Fibroblast of lung (primary cell): ENCODE measurements at regions not wholly inside any gene's neighbourhood (a gene's known extent, or its start where the extent isn't known, plus 50 kb on each side); places are given as distances from the start of the nearest gene placed in this dataset.
"Not testable (repeated sequence)": the region's sequence is repeated elsewhere in the genome, so short reads cannot be mapped to it uniquely, and the experiment has no call there.

Experiments used
- DNase-seq, 2 donors: peaks; one replicate each; pipeline versions ENCODE4 v3.0.0 to v3.0.0-alpha.2; 2010; ENCODE audit warnings: low read depth in 2 of 2
- H2AFZ ChIP-seq: 2 replicates; pipeline ENCODE4 v1.5.1; 2012; ENCODE audit warnings: low read length, control low read depth, inconsistent platforms
- H3K27ac ChIP-seq: 2 replicates; pipeline ENCODE4 v1.5.1; 2011; ENCODE audit warnings: low read length, control low read depth; ENCODE audit not compliant: insufficient read depth
- H3K27me3 ChIP-seq: 2 replicates; pipeline ENCODE4 v1.5.1; 2011; ENCODE audit warnings: mild to moderate bottlenecking, low read length; ENCODE audit not compliant: control insufficient read depth, insufficient read depth
- H3K36me3 ChIP-seq: 2 replicates; pipeline ENCODE4 v1.5.1; 2011; ENCODE audit warnings: low read length; ENCODE audit not compliant: control insufficient read depth, insufficient read depth
- H3K4me1 ChIP-seq: 2 replicates; pipeline ENCODE4 v1.5.1; 2011; ENCODE audit warnings: low read length; ENCODE audit not compliant: control insufficient read depth, insufficient read depth; ENCODE audit errors: extremely low read depth
- H3K4me2 ChIP-seq: 2 replicates; pipeline ENCODE4 v1.5.1; 2011; ENCODE audit warnings: low read length, control low read depth; ENCODE audit not compliant: insufficient read depth; ENCODE audit errors: extremely low read depth
- H3K4me3 ChIP-seq, 4 experiments: fragments of 200-600 bp in 1 of 4; sonication (generic) in 1 of 4; replicated peaks in 1 of 4; 2 replicates each; pipeline ENCODE4 v1.5.1; 2011 to 2016; ENCODE audit warnings: low read length in 4 of 4, low read depth in 3 of 4, mild to moderate bottlenecking in 3 of 4, control low read depth in 2 of 4, inconsistent platforms in 1 of 4, mixed read lengths in 1 of 4; ENCODE audit not compliant: insufficient read depth in 1 of 4; ENCODE audit errors: control extremely low read depth in 1 of 4
- H3K79me2 ChIP-seq: 2 replicates; pipeline ENCODE4 v1.5.1; 2012; ENCODE audit warnings: mild to moderate bottlenecking, low read length, inconsistent platforms; ENCODE audit not compliant: control insufficient read depth, insufficient read depth
- H3K9ac ChIP-seq: 2 replicates; pipeline ENCODE4 v1.5.1; 2011; ENCODE audit warnings: mild to moderate bottlenecking, low read length, control low read depth; ENCODE audit not compliant: insufficient read depth
- H3K9me3 ChIP-seq: 2 replicates; pipeline ENCODE4 v1.5.1; 2012; ENCODE audit warnings: low read depth, low read length; ENCODE audit not compliant: control insufficient read depth, insufficient read depth
- H4K20me1 ChIP-seq: 2 replicates; pipeline ENCODE4 v1.5.1; 2011; ENCODE audit warnings: low read length; ENCODE audit not compliant: control insufficient read depth, insufficient read depth; ENCODE audit errors: extremely low read depth
- EZH2 ChIP-seq: IDR thresholded peaks from 2 replicates; pipeline ENCODE4 v1.5.1; 2012; ENCODE audit warnings: low read length, control low read depth, mild to moderate bottlenecking; ENCODE audit errors: missing control alignments
- TF ChIP-seq, protein P1 (sequence below), 2 donors: IDR thresholded peaks in 1 of 2; conservative IDR thresholded peaks in 1 of 2; 1 replicate in 1 of 2; 2 replicates in 1 of 2; pipeline ENCODE4 v1.5.1; 2011 to 2012; ENCODE audit warnings: low read length in 2 of 2, control low read depth in 1 of 2, inconsistent platforms in 1 of 2, low read depth in 1 of 2, mild to moderate bottlenecking in 1 of 2

DNA sequence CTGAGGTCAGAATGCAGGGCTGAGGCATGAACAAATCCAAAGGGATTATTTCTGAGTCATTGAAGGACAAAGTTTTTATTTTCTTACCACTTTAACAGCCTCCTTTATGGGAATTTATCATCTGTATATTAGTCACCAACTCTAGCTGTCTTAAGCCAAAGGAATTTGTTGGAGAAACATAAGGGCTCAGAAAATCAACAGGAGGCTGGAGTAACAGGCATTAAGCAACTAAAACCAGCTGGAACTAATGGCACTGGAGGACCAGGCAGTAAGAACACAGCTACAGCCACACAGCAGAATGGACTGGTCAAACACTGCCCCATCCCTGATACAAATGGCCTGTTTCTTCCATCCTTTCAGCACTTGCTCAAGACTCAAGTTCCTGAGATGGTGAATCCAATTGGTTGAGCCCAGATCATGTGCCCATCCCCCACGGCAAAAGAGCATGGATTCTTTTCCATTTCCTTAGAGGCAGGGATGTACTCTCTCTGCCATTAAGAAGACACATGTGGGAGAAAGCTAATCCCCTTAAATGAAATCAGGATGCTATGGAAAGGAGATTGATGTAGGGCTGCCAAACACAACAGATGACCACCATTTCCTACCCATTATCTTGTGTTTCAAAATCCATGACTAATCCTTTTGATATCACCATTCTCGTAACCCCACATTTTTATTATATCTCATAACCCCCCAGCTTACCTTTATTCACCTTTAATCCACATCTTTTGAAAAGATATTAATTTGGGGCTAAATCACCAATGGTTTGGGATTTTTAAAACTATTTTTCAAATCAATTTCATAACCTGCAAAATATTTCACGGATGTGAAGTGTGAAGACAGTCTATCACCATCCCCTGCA lies 157.0 kb upstream of the FNDC3A start:
- no peaks in the 10 kb centered on the region for H3K9me3 ChIP-seq
- no peak overlapping the region for H3K4me3 ChIP-seq
- no peak overlapping the region for H3K9ac ChIP-seq
- no peaks in the 10 kb centered on the region for H3K27me3 ChIP-seq
- no peaks in the 10 kb centered on the region for H3K36me3 ChIP-seq
- peak overlapping the region; percentile 1 for H3K27ac ChIP-seq
- TF ChIP-seq, protein P1, sequence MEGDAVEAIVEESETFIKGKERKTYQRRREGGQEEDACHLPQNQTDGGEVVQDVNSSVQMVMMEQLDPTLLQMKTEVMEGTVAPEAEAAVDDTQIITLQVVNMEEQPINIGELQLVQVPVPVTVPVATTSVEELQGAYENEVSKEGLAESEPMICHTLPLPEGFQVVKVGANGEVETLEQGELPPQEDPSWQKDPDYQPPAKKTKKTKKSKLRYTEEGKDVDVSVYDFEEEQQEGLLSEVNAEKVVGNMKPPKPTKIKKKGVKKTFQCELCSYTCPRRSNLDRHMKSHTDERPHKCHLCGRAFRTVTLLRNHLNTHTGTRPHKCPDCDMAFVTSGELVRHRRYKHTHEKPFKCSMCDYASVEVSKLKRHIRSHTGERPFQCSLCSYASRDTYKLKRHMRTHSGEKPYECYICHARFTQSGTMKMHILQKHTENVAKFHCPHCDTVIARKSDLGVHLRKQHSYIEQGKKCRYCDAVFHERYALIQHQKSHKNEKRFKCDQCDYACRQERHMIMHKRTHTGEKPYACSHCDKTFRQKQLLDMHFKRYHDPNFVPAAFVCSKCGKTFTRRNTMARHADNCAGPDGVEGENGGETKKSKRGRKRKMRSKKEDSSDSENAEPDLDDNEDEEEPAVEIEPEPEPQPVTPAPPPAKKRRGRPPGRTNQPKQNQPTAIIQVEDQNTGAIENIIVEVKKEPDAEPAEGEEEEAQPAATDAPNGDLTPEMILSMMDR (conservative IDR thresholded peaks at IDR 0.05 in 1 of 2, IDR thresholded peaks at IDR 0.05 in 1 of 2; ENCODE audit: low read depth in 1 of 2, low read length in 2 of 2), result no peak
- no peak for TF ChIP-seq EZH2
- H3K79me2 ChIP-seq, result no peaks in the 10 kb centered on the region
- H3K4me2 ChIP-seq, result peak overlapping the region; percentile 15
- peaks cover 14% of the 10 kb centered on the region for H3K4me1 ChIP-seq
- DNase-seq, result peak; percentile 97 to 98
- no peak overlapping the region for H2AFZ ChIP-seq
- no peaks in the 10 kb centered on the region for H4K20me1 ChIP-seq

DNA sequence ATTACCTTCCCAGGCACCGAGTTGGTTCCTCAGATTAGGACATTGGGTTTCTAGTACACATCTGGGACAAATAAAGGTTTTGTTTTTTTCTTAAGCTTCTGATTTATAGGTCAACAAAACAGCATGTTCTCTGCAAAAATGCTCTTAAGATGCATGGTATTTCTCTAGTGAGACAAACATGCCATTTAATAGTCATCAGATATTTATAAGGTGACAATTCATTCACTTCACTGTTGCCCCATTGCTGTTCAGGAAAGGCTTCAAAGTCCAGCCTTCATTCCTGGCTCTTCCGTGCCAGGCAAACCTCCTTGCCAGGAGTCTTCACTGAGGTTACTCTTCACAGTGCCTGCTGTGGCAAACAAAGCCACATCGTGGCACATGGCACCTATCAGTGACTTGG lies 156.3 kb upstream of the FNDC3A start:
- no peak for DNase-seq
- TF ChIP-seq EZH2, result no peak
- Histone ChIP-seq H3K4me2 (no peak overlapping the region), H3K27ac (no peak overlapping the region), H2AFZ (no peak overlapping the region), H3K27me3 (no peaks in the 10 kb centered on the region), H3K4me1 (peaks cover 14% of the 10 kb centered on the region), H3K79me2 (no peaks in the 10 kb centered on the region), H3K9me3 (no peaks in the 10 kb centered on the region), H3K9ac (no peak overlapping the region), H4K20me1 (no peaks in the 10 kb centered on the region), H3K36me3 (no peaks in the 10 kb centered on the region), H3K4me3 (no peak overlapping the region)

DNA sequence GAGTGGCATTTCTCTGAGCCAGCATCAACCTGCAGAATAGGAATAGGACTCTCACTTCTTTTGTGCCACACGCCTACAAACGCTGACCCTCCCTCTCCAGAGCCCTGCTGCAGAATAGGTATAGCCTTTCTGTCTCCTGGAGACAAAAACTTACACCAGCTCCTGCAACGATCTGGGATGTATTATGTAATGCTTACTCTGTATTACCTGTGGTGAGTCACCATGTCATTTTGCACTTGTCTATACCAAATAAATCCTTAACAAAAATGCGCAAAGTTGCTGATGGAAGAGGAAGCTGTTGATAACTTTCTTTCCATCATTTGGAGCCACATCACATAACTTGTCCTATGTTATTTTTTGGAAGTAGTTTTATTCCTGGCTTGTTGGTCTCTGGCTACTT lies 155.8 kb upstream of the FNDC3A start:
- no peak for DNase-seq
- Histone ChIP-seq H3K4me1 (peaks cover 14% of the 10 kb centered on the region), H3K27ac (no peak overlapping the region), H3K4me3 (no peak overlapping the region), H3K9me3 (no peaks in the 10 kb centered on the region), H3K9ac (no peak overlapping the region), H3K79me2 (no peaks in the 10 kb centered on the region), H4K20me1 (no peaks in the 10 kb centered on the region), H3K36me3 (no peaks in the 10 kb centered on the region), H2AFZ (no peak overlapping the region), H3K4me2 (no peak overlapping the region), H3K27me3 (no peaks in the 10 kb centered on the region)
- no peak for TF ChIP-seq EZH2
- TF ChIP-seq, protein P1 (conservative IDR thresholded peaks at IDR 0.05 in 1 of 2, IDR thresholded peaks at IDR 0.05 in 1 of 2; ENCODE audit: low read depth in 1 of 2, low read length in 2 of 2), result no peak

DNA sequence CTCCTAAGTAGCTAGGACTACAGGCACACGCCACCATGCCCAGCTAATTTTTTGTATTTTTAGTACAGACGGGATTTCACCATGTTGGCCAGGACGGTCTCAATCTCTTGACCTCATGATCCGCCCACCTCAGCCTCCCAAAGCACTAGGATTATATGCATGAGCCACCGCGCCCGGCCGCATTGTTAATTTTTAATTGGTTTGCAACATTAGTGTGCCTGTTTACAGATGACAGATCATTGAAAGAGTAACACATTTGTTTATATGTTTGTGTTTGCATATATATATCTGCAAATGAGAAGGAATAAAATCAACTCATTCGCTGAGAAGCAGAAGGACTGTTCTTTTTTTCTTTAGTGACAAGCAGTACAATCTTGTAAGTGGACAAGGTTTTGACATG lies 152.2 kb upstream of the FNDC3A start:
- not testable (repeated sequence) for H3K36me3 ChIP-seq, H2AFZ ChIP-seq, H3K9ac ChIP-seq, H3K27ac ChIP-seq, H3K4me1 ChIP-seq, H3K9me3 ChIP-seq, DNase-seq, H3K27me3 ChIP-seq, H3K4me2 ChIP-seq, H4K20me1 ChIP-seq, H3K4me3 ChIP-seq, H3K79me2 ChIP-seq
